ENCODE measurements at regions not wholly inside any gene's neighbourhood (a gene's known extent, or its start where the extent isn't known, plus 50 kb on each side); places are given as distances from the start of the nearest gene placed in this dataset.
"Not testable (repeated sequence)": the region's sequence is repeated elsewhere in the genome, so short reads cannot be mapped to it uniquely, and the experiment has no call there.

GRCh38 chr15:22243440-22244130 lies 163.3 kb downstream of the OR4M2 start:
- DNase-seq (ENCODE audit: low read depth, low spot score) (no peak), ATAC-seq (no peak)
- no peaks in the 10 kb centered on the region for H4K20me1 ChIP-seq (ENCODE audit: insufficient read depth)
- H3K36me3 ChIP-seq (ENCODE audit: control insufficient read depth in 1 of 2, insufficient read depth in 2 of 2, low read length in 2 of 2), result no peaks in the 10 kb centered on the region
- intact Hi-C loops (cut with micrococcal nuclease), result no loop called here
- ChIA-PET RAD21 (ENCODE audit: low non-redundant PET in 1 of 2, low total read pairs in 2 of 2, uncharacterized antibody in 2 of 2, unreplicated experiment in 2 of 2) (no interaction called here), POLR2A (no interaction called here), CTCF (no interaction called here)
- H3K9ac ChIP-seq (ENCODE audit: low read length), result no peak overlapping the region
- TF ChIP-seq YY1 (IDR thresholded peaks at IDR 0.05; ENCODE audit: extremely low read depth, insufficient replicate concordance, low read depth, low read length) (no peak), SP1 (IDR thresholded peaks at IDR 0.05; ENCODE audit: low read depth) (no peak), FOSL1 (IDR thresholded peaks at IDR 0.05; ENCODE audit: low read depth) (no peak), CEBPB (IDR thresholded peaks at IDR 0.05; ENCODE audit: low read depth) (no peak), JUND (IDR thresholded peaks at IDR 0.05) (no peak)
- TF ChIP-seq, protein P1, sequence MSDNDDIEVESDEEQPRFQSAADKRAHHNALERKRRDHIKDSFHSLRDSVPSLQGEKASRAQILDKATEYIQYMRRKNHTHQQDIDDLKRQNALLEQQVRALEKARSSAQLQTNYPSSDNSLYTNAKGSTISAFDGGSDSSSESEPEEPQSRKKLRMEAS (IDR thresholded peaks at IDR 0.05), result no peak
- no peaks in the 10 kb centered on the region for H3K79me2 ChIP-seq (ENCODE audit: insufficient read depth, low read length)
- H3K4me3 ChIP-seq (replicated peaks in 1 of 2; ENCODE audit: low read depth in 1 of 2, low read length in 2 of 2), result no peak overlapping the region
- H3K9me2 ChIP-seq (ENCODE audit: insufficient read depth), result no peaks in the 10 kb centered on the region
- no peak overlapping the region for H3K27ac ChIP-seq (ENCODE audit: low read depth, low read length)
- BruUV-seq (replicated peaks), result no TSS peak
- no peaks in the 10 kb centered on the region for H3K4me1 ChIP-seq (ENCODE audit: control insufficient read depth in 1 of 2, insufficient read depth in 2 of 2, low read length in 2 of 2)
- H3K4me2 ChIP-seq (ENCODE audit: low read length), result no peak overlapping the region
- no peaks in the 10 kb centered on the region for H3K27me3 ChIP-seq (ENCODE audit: insufficient read depth, low read length)
- peaks cover 34 to 47% of the 10 kb centered on the region in 2 experiments; a peak in 2 of 4 replicates for H3K9me3 ChIP-seq (ENCODE audit: control insufficient read depth in 1 of 2, insufficient read depth in 1 of 2, low read depth in 1 of 2, low read length in 2 of 2)
- H2AFZ ChIP-seq (ENCODE audit: low read depth, low read length, poor library complexity, severe bottlenecking), result no peak overlapping the region

- intact Hi-C loops (cut with micrococcal nuclease); H3K27me3 ChIP-seq (ENCODE audit: insufficient read depth, low read length); H4K20me1 ChIP-seq (ENCODE audit: insufficient read depth); H3K36me3 ChIP-seq (ENCODE audit: control insufficient read depth in 1 of 2, insufficient read depth in 2 of 2, low read length in 2 of 2); H3K4me1 ChIP-seq (ENCODE audit: control insufficient read depth in 1 of 2, insufficient read depth in 2 of 2, low read length in 2 of 2); CTCF ChIA-PET; ATAC-seq; H3K9ac ChIP-seq (ENCODE audit: low read length); H3K4me2 ChIP-seq (ENCODE audit: low read length); H3K27ac ChIP-seq (ENCODE audit: low read depth, low read length); DNase-seq (ENCODE audit: low read depth, low spot score); H2AFZ ChIP-seq (ENCODE audit: low read depth, low read length, poor library complexity, severe bottlenecking); H3K9me2 ChIP-seq (ENCODE audit: insufficient read depth); BruUV-seq (replicated peaks); RAD21 ChIA-PET (ENCODE audit: low non-redundant PET in 1 of 2, low total read pairs in 2 of 2, uncharacterized antibody in 2 of 2, unreplicated experiment in 2 of 2); POLR2A ChIA-PET; H3K79me2 ChIP-seq (ENCODE audit: insufficient read depth, low read length); H3K4me3 ChIP-seq (replicated peaks in 1 of 2; ENCODE audit: low read depth in 1 of 2, low read length in 2 of 2): not testable (repeated sequence)
- peaks cover 23 to 57% of the 10 kb centered on the region in 2 experiments; a peak in 2 of 4 replicates for H3K9me3 ChIP-seq (ENCODE audit: control insufficient read depth in 1 of 2, insufficient read depth in 1 of 2, low read depth in 1 of 2, low read length in 2 of 2)
These were observed 169.2 kb downstream of the OR4M2 start for GRCh38 chr15:22249511-22249910.

GRCh38 chr15:22250501-22251290 lies 170.4 kb downstream of the OR4M2 start:
- H3K4me3 ChIP-seq (replicated peaks in 1 of 2; ENCODE audit: low read depth in 1 of 2, low read length in 2 of 2); H4K20me1 ChIP-seq (ENCODE audit: insufficient read depth); intact Hi-C loops (cut with micrococcal nuclease); H3K36me3 ChIP-seq (ENCODE audit: control insufficient read depth in 1 of 2, insufficient read depth in 2 of 2, low read length in 2 of 2); H2AFZ ChIP-seq (ENCODE audit: low read depth, low read length, poor library complexity, severe bottlenecking); DNase-seq (ENCODE audit: low read depth, low spot score); POLR2A ChIA-PET; CTCF ChIA-PET; BruUV-seq (replicated peaks); H3K79me2 ChIP-seq (ENCODE audit: insufficient read depth, low read length); H3K27ac ChIP-seq (ENCODE audit: low read depth, low read length); H3K4me2 ChIP-seq (ENCODE audit: low read length); H3K9me2 ChIP-seq (ENCODE audit: insufficient read depth); RAD21 ChIA-PET (ENCODE audit: low non-redundant PET in 1 of 2, low total read pairs in 2 of 2, uncharacterized antibody in 2 of 2, unreplicated experiment in 2 of 2); H3K27me3 ChIP-seq (ENCODE audit: insufficient read depth, low read length); H3K4me1 ChIP-seq (ENCODE audit: control insufficient read depth in 1 of 2, insufficient read depth in 2 of 2, low read length in 2 of 2); H3K9ac ChIP-seq (ENCODE audit: low read length); ATAC-seq: not testable (repeated sequence)
- H3K9me3 ChIP-seq (ENCODE audit: control insufficient read depth in 1 of 2, insufficient read depth in 1 of 2, low read depth in 1 of 2, low read length in 2 of 2), result peaks cover 23 to 61% of the 10 kb centered on the region in 2 experiments; a peak in 2 of 4 replicates
